Stimulated activated CD4-positive, alpha-beta T cell treated with anti-CD3 and anti-CD28 coated beads, Interleukin-1b, Interleukin-23, amount 100 ng/mL, for 48 hours (primary cell): ENCODE measurements at regions not wholly inside any gene's neighbourhood (a gene's known extent, or its start where the extent isn't known, plus 50 kb on each side); places are given as distances from the start of the nearest gene placed in this dataset.
"Not testable (repeated sequence)": the region's sequence is repeated elsewhere in the genome, so short reads cannot be mapped to it uniquely, and the experiment has no call there.

Source experiments
- DNase-seq: peaks from one replicate; pipeline ENCODE4 v3.0.0-alpha.2; 2020

DNA sequence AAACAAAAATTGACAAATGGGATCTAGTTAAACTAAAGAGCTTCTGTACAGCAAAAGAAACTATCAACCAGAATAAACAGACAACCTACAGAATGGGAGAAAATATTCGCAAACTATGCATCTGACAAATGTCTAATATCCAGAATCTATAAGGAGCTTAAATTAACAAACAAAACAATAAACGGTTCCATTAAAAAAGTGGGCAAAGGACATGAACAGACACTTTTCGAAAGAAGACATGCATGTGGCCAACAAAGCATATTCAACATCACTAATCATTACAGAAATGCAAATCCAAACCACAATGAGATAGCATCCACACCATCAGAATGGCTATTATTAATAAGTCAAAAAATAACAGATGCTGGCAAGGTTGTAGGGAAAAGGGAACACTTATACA lies 50.5 kb upstream of the MED13L start:
- not testable (repeated sequence) for DNase-seq

DNA sequence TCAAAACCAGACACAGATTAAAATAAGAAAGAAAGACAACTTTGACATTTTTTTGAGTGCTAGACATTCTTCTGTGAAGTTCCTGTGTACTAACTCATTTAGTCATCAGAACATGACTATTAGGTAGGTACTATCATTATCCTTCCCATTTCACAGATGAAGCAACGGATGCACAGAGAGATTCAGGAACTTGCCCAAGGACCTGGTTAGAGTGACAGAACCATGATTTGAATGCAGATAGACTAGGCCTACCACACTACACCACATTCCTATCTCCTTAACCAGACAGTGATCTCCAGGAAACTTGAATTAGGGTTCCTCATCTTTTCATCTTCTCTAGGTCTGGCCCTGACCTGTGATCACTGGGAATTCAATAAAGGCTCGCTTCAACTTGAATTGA lies 54.4 kb upstream of the MED13L start:
- DNase-seq: no peak

DNA sequence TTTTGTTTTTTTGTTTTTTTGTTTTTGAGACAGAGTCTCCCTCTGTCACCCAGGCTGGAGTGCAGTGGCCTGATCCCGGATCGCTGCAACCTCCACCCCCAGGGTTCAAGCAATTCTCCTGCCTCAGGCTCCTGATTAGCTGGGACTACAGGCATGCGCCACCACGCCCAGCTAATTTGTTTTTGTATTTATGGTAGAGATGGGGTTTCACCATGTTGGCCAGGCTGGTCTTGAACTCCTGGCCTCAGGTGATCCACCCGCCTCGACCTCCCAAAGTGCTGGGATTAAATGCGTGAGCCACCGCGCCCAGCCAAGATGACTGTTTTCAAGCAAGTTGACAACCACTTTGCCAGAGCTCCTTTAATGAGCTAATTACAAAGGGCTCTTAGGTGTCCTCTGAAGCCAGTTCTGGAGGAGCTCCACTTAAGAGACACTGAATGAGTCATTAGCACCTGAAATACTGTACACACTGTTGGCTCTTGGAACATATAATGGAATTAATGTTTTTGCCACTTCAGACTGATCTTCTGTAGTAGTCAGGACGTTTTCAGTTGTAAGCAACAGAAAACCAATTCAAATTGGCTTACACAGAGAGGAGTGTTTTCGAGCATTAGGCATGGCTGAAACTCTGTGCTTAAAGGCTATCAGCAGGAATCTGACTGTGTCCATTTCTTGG lies 55.4 kb upstream of the MED13L start:
- no peak for DNase-seq

DNA sequence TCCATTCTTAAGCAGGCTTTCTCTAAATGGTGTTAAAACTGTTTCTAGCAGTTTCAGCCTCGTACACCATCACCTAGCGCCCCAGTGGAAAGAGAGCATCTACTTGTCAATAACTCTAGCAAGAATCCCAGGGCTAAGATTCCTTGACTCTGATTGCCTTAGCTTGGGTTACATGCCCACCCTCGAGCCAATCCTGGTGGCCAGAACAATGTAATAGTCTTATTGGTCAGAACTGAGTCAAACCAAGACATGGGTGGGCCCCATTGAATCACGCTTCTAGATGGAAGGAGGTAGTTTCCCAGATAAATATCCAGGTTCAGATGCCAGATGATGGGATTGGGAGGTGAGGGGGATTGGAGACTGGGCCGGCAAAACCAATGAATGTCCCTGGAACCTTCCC lies 55.9 kb upstream of the MED13L start:
- no peak for DNase-seq

DNA sequence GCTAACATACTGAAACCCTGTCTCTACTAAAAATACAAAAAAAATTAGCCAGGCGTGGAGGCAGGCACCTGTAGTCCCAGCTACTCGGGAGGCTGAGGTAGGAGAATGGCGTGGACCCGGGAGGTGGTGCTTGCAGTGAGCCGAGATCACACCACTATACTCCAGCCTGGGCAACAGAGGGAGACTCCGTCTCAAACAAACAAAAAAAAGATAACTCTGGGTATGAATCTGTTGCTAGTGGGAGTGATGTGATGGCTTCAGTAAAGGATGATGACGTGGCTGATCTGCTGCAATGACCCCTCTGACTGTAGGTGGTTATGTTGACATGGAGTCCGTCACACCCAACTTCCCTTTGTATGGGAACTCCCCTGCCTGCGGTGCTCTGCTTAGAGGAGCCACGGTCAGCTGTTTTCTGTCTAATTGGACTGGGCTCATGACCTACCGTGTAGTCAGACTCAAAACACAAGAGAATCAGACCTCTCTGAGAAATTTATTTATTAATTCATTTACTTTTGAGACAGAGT lies 59.1 kb upstream of the MED13L start:
- DNase-seq: peak; percentile 27

DNA sequence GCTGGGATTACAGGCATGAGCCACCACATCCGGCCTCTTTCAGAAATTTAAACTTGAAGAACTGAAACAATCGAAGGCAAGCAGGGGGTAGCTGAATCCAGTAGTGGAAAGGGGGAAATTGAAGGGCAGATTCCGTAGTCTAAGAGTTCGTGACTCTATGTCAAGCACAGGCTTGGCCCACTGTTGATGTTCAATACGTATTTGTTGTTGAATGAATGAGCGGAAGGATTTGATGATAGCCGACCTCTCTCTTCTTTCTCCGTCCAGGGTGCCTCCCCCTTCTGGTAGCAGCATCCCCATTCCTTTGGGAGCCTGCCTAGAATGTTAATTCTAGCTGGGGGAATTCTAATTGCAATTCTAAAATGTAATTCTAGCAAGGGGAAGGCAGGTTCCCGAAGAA lies 59.8 kb upstream of the MED13L start:
- DNase-seq: no peak

DNA sequence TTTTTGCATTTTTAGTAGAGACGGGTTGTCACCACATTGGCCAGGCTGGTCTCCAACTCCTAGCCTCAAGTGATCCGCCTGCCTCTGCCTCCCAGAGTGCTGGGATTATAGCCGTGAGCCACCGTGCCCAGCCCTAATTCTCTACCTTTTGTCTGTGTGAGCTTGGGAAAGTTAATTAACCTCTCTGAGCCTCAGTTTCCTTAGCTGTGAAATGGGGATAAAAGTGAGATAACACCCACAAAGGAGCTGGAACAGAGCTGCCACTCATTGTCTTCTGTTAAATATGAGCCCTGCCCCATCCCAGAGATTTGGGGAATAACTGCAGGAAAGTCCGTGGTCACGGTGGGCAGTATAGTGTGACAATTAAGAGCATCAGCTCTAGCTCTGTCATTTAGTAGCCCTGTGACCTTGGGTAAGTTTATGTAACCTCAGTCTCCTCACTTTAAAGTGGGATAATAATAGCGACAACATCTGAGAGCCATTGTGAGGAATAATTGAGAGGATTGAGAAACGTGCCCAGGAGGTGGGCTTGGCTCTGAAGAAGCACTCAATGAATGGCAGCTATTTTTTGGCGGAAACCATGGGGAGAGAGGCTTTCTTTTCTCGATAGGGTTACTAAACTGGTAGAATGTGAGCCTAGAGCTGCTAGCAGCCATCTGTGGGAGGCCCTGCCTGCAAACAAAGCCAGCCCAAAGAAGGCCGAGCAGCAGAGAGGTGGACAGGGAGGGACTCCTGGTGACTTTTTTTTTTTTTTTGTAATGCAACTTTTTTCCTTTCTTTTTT lies 60.8 kb upstream of the MED13L start:
- no peak for DNase-seq

DNA sequence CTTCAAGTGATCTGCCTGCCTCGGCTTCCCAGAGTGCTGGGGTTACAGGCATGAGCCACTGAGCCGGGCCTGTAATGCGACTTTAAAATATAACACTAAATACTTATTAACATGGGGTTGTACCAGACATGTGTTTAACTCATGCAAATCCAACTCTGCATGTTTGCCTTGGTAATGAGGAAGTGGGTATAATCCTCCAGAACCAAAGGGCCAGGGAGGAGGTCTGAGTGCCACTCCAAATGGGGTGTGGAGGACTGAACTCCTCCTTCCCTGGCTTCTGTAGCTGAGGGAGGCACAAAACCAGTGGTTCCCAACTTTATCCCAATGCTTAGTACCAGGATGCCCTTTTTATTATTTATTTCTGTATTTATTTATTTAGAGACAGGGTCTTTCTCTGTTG lies 61.6 kb upstream of the MED13L start:
- DNase-seq: no peak

DNA sequence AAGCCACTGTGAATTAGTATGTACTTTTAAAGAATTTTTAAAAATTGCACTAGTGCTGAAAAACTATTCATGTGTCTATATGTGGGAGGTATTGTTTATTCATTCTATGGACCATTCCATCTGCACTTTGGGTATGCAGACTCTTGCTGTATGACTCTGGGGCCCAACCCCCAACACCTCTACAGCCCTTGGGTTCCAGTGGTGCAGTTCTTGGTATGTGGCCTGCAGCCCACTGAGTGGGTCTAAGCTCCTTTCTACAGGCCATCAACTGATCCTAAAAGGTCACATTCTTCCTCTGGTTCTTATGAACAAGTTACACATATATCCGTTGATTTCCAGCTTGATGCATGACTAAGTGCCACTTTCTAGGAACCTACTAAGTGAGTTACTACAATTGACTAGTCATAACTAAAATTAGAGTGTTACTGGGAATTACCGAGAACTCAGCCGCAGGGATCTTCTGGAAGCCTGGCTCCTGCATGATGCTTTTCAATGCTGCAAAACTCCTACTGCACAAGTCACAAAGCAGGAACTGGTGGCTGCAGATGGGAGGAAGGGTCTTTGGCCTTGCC lies 62.4 kb upstream of the MED13L start:
- no peak for DNase-seq

DNA sequence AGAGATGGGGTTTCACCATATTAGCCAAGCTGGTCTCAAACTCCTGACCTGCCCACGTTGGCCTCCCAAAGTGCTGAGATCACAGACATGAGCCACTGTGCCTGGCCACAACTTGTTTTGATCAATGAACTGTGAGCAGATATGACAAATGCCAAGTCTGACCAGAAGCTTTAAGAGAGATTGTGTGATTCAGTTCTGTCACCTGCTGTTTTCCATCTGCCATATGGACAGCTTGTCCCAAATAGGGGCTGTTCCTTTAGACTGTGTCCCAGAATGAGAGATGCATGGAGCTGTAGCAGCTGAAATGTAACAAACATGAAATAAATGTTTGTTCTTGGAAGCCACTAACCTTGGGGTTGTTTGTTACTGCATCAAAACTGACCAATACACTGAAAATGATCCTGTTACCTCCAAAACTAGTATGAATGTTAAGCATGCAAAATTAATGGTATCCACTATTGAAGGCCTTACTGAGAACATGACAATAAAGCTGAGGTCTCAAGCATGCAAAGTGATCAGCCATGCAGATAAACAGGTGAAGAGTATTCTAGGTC lies 65.9 kb upstream of the MED13L start:
- DNase-seq: no peak

DNA sequence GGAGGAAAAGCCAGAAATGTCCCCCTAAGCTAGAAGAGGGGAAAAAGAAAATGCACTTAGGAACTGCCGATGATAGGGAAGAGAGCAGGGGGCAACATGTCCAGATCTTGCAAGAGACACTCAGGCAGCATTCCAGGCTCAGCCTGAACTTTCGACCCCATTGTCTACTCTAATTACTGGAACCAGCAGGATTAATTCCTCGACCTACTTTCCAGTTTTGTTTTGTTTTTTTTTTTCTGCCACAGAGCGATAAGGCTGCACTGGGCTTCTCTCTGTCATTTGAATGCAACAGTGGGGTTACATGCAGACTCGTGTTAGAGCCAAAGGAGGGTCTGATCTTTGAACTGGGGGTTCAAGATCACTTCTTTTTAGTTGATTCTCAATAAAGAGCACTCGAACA lies 68.7 kb upstream of the MED13L start:
- DNase-seq: no peak

DNA sequence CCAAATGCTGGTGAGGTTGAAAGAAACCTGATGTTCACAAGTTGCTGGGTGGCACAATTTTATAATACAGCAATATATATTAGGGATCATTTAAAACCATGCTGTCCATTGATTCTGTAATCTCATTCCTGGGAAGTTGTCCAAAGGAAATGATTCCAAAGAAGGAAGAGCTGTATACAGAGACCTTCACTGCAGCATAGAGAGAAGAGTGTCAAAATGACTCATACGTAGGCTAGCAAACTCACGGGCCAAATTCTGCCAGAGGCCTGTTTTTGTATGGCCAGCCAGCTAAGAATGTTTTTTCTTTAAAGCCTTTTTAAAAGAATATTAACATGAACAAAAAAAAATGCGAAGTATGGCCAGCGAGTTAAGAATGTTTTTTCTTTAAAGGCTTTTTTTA lies 69.2 kb upstream of the MED13L start:
- no peak for DNase-seq

DNA sequence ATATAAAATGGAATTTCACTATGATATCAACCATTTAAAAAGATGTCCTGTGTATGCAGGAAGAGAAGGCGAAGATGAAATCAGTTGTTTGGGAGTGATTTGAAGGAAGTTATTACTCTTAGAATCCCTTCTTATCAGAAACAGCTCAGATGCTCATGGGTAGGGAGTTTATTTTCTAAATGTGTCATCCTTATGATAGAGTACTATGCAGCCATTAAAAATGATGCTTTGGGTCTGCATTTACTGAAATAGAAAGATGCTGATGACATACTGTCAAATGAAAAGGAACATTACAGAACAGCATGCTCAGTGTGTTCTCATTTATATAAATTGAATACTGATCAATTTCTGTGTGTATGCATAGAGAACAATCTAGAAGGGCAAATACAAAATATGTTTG lies 69.8 kb upstream of the MED13L start:
- no peak for DNase-seq

DNA sequence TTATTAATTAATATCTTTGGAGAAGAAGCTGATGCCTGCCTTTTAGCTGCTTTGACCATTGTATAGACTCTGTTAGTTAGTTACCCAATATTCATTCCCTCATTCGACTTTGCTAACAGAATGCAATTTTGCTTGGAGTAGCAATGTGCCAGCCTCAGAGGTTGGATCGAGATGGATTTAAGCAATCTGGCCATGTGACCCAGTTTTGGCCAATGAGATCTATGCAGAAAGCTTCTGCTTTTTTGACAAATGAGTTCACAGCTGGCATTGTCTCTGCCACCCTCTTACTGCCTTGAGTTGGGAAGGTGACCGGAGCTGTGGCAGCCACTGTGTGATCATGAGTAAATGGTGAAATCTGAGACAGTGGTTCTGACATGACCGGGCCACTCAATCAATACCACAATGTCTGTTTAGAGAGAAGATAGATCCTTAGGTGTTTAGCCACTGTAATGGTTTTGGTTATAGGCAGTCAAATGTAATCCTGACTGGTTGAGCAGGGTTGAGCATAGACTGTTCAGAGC lies 74.9 kb upstream of the MED13L start:
- no peak for DNase-seq

DNA sequence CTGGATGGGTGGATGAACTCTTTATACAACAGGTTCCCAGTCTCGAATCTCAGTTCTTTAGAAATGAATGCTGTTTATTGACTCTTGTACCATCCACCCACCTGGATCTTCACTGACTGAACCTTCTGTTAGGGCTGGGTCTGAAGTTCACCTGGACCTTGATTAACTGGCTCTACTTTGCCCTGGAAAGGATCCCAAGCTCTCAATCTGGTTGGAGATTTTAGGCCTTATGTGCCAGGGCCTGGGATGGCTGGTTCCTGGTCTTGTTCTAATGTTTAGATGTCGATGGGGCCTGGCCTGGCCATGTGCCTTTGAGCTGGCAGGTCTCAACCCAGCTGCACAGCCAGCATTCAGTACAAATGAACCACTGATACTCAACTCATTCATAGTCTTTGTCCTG lies 76.5 kb upstream of the MED13L start:
- DNase-seq: no peak

DNA sequence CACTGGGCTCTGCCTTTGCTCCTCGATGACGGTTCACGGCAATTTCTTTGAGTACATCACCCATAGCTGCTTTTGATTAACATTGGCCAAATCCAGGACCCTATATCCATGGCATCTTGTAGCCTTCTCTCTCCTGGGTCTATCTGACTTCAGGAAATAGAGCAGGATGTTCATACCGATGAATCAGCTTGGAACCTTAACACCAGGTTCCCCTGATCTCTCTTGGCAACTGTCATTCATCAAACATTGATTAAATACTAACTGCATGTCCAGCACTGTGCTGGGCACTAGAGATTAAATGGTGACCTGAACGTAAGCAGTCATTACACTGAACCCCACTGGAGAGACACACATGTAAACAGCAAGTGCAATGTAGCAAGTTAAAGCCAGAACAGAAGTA lies 77.0 kb upstream of the MED13L start:
- DNase-seq: no peak

DNA sequence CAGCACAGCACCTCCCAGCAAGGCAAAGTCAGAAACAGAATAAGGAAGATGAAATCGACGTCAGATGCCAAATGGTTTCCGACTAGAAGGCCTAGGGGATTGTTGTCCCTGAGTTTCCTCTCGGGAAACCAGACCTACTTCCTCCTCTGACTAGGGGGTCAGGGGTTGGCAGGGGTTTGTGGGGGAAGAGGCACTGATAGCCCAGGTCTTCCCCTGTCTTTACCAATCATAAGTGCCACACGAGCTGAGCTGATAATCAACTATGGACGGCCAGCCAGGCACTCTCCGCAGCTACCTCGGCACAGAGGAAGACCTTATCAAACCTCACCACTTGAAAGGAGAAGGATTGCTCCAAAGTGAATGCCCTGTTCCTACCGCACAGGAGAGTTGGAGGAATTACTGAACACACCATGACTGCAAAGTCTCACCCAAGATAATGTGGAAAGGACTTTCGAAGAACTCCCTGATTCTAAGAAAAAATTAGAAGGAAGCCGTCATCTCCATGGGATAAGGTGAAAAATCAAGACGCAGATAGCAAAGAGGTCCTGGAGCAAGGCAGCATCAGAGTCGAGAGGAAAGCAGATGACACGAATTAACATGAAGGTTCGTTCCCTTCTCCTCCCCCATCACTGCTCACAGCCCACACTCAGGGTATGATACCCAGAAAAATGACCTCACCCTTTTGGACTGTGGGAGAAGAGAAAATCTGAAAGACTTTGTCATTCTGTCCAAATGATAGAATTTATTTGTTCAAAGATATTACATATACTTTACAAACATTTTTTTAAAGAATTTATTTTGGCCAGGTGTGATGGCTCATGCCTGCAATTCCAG lies 77.7 kb upstream of the MED13L start:
- no peak for DNase-seq

DNA sequence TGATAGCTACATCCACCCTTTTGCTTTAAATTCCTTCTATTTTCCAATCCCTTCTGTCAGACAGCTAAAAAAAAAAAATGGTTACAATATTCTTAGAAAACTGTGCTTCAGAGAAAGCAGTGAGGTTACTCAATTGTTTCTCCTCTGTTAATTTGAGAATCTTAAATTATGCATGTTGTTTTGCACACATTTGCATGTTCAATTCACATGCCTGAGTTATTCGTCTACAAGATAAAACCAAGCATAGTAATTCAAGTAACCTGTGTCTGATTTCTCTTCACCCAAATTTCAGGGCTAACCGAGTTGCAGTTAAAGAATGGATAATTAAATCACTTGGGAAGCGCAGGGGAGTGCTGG lies 81.0 kb upstream of the MED13L start:
- DNase-seq: no peak

DNA sequence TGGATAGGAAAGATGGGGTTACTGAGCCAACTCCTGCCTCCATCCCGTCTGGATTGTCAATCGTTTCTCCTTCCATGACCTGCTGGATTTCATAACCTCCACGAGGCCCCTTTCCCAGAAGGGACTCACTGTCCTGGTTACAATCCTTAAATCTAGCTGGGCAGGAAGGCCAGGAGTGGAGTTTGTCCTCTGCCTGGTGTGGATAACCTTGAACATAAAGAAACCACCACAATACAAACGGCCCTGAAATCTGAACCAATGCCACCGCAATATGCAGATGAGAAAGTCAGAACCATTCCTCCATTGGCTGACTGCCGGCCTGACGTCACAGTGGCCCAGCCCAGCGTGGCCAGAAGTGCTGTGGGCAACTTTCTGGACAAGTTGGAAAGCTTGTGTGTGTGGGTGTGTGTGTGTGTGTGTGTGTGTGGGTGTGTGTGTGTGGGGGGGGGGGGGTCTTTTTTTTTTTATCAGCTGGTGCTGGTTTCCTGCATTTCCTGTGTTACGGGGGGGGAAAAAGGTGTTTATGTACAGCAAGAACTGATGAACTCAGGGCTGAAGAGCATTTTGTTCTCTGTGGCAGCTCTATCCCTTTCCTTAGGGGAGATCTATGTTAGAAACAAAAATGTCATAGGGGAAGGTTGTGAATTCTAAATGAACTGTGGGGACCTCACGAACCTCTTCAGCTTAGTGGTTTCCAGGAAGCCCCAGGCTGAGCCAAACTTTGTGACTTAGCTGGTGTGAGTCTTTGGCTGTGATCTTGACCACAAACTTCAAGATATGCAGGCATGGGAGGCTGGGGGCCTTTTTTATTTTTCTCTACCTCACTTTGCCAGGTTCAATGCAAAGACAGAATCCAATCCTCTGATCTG lies 81.6 kb upstream of the MED13L start:
- peak; percentile 72 for DNase-seq

DNA sequence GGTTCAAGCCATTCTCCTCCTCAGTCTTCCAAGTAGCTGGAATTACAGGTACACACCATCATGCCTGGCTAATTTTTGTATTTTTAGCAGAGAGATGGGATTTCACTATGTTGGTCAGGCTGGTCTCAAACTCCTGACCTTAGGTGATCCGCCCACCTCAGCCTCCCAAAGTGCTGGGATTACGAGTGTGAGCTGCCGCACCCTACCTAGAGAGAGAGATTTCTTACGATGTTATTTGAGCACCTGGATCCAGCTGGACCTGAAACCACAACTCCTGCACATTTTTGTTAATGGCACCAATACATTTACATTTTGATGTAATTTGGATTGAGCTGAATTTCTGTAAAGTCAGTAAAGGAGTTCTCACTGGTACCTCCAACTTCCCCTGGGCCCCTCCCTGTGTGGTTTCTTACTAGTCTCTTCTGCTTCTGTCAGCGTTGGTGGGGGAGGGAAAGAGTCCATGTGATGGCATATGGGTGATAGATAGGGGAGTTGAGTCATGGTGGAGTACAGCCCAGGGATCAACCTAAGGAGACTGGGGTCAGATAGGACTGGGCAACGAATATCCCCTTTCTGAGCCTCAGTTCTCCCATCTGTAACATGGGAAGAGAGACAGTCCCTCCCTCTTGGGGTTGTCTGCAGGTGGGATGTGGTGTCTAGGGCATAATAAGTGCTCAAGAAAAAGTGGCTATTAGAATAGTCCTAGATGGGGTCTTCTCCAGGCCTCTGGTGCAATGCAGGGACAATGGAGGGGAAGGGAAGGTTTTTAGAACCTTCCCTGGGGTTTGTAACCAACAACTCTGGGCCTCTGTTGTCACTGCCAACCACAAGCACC lies 83.3 kb upstream of the MED13L start:
- DNase-seq: peak; percentile 19
